ENCODE measurements at regions not wholly inside any gene's neighbourhood (a gene's known extent, or its start where the extent isn't known, plus 50 kb on each side); places are given as distances from the start of the nearest gene placed in this dataset.

- TF ChIP-seq EGR1 (IDR thresholded peaks at IDR 0.05; ENCODE audit: borderline replicate concordance in 1 of 2, low read depth in 2 of 2, low read length in 2 of 2) (no peak), ESRRA (IDR thresholded peaks at IDR 0.05; ENCODE audit: low read length) (no peak), CTCF (IDR thresholded peaks at IDR 0.05 in 2 of 3, conservative IDR thresholded peaks at IDR 0.05 in 1 of 3; ENCODE audit: control insufficient read depth in 2 of 3, extremely low read depth in 1 of 3, insufficient read depth in 1 of 3, low read depth in 3 of 3, low read length in 3 of 3) (no peak), NFXL1 (IDR thresholded peaks at IDR 0.05; ENCODE audit: borderline replicate concordance) (no peak), RUNX3 (IDR thresholded peaks at IDR 0.05; ENCODE audit: low read length) (peak; percentile 87), SP1 (IDR thresholded peaks at IDR 0.05; ENCODE audit: low read depth, low read length) (no peak), PAX5 (IDR thresholded peaks at IDR 0.05; ENCODE audit: borderline replicate concordance, low read depth, low read length) (no peak), ASH2L (IDR thresholded peaks at IDR 0.05; ENCODE audit: borderline replicate concordance, low read depth) (no peak), KAT2A (conservative IDR thresholded peaks at IDR 0.05; ENCODE audit: control insufficient read depth, low read depth, low read length) (no peak), MTA2 (IDR thresholded peaks at IDR 0.05; ENCODE audit: low read depth) (0 out of 2 replicates have a peak, but pooled peaks have one; percentile 13), NRF1 (conservative IDR thresholded peaks at IDR 0.05; ENCODE audit: low read depth, low read length) (no peak), ETV6 (conservative IDR thresholded peaks at IDR 0.05 in 1 of 2, IDR thresholded peaks at IDR 0.05 in 1 of 2; ENCODE audit: borderline replicate concordance in 1 of 2, low read depth in 1 of 2) (no peak), SMAD5 (IDR thresholded peaks at IDR 0.05; ENCODE audit: low read depth) (no peak), ZSCAN29 (IDR thresholded peaks at IDR 0.05) (no peak)
- TF ChIP-seq, protein P1, sequence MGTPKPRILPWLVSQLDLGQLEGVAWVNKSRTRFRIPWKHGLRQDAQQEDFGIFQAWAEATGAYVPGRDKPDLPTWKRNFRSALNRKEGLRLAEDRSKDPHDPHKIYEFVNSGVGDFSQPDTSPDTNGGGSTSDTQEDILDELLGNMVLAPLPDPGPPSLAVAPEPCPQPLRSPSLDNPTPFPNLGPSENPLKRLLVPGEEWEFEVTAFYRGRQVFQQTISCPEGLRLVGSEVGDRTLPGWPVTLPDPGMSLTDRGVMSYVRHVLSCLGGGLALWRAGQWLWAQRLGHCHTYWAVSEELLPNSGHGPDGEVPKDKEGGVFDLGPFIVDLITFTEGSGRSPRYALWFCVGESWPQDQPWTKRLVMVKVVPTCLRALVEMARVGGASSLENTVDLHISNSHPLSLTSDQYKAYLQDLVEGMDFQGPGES (IDR thresholded peaks at IDR 0.05) = no peak
- TF ChIP-seq, protein P2, sequence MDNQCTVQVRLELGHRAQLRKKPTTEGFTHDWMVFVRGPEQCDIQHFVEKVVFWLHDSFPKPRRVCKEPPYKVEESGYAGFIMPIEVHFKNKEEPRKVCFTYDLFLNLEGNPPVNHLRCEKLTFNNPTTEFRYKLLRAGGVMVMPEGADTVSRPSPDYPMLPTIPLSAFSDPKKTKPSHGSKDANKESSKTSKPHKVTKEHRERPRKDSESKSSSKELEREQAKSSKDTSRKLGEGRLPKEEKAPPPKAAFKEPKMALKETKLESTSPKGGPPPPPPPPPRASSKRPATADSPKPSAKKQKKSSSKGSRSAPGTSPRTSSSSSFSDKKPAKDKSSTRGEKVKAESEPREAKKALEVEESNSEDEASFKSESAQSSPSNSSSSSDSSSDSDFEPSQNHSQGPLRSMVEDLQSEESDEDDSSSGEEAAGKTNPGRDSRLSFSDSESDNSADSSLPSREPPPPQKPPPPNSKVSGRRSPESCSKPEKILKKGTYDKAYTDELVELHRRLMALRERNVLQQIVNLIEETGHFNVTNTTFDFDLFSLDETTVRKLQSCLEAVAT (IDR thresholded peaks at IDR 0.05) = peak; percentile 50; the same call in 1 of the 2 replicates
- TF ChIP-seq, protein P3, sequence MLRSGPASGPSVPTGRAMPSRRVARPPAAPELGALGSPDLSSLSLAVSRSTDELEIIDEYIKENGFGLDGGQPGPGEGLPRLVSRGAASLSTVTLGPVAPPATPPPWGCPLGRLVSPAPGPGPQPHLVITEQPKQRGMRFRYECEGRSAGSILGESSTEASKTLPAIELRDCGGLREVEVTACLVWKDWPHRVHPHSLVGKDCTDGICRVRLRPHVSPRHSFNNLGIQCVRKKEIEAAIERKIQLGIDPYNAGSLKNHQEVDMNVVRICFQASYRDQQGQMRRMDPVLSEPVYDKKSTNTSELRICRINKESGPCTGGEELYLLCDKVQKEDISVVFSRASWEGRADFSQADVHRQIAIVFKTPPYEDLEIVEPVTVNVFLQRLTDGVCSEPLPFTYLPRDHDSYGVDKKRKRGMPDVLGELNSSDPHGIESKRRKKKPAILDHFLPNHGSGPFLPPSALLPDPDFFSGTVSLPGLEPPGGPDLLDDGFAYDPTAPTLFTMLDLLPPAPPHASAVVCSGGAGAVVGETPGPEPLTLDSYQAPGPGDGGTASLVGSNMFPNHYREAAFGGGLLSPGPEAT (IDR thresholded peaks at IDR 0.05; ENCODE audit: low read depth) = 0 out of 2 replicates have a peak, but pooled peaks have one; percentile 17
- TF ChIP-seq, protein P4, sequence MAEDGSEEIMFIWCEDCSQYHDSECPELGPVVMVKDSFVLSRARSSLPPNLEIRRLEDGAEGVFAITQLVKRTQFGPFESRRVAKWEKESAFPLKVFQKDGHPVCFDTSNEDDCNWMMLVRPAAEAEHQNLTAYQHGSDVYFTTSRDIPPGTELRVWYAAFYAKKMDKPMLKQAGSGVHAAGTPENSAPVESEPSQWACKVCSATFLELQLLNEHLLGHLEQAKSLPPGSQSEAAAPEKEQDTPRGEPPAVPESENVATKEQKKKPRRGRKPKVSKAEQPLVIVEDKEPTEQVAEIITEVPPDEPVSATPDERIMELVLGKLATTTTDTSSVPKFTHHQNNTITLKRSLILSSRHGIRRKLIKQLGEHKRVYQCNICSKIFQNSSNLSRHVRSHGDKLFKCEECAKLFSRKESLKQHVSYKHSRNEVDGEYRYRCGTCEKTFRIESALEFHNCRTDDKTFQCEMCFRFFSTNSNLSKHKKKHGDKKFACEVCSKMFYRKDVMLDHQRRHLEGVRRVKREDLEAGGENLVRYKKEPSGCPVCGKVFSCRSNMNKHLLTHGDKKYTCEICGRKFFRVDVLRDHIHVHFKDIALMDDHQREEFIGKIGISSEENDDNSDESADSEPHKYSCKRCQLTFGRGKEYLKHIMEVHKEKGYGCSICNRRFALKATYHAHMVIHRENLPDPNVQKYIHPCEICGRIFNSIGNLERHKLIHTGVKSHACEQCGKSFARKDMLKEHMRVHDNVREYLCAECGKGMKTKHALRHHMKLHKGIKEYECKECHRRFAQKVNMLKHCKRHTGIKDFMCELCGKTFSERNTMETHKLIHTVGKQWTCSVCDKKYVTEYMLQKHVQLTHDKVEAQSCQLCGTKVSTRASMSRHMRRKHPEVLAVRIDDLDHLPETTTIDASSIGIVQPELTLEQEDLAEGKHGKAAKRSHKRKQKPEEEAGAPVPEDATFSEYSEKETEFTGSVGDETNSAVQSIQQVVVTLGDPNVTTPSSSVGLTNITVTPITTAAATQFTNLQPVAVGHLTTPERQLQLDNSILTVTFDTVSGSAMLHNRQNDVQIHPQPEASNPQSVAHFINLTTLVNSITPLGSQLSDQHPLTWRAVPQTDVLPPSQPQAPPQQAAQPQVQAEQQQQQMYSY (CRISPR knock-in tag; IDR thresholded peaks at IDR 0.05) = no peak
These were observed 601.6 kb upstream of the USP24 start (continued) for GRCh38 chr1:55816456-55817426.
